ENCODE measurements at regions not wholly inside any gene's neighbourhood (a gene's known extent, or its start where the extent isn't known, plus 50 kb on each side); places are given as distances from the start of the nearest gene placed in this dataset.

DNA sequence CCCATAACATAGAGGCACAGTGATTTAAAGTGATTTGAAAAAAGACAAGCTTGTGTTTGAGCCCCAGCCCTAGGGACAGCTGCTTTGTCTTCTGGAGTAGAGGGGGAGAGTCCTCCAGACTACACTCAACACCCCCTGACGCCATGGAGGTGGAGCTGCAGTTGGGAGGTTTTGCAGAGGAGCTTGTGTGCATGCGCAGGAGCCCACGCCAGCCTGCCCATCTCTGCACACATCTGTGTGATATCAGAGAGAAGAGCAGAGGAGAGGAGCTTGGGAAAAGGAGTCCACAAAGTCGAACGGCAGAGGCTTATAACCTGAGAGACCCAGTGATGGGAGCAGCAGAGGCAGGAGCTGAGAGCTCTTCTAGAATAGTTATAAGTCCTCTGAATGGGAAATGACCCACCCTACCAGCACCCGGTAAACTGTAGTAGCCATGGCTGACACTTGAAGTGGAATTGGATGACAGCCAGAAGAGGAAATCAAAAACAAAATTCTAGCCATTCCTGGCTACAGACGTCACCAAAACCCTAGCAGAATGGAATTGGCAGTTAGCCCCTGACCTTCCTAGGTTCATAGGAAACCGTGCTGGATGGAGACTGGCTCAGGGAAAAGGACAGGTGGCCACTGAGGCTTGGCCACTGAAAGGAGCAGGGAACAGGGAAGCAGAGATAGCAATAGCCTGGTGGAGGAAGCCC lies 185.1 kb upstream of the VASH1 start:
- TF ChIP-seq POLR2A (IDR thresholded peaks at IDR 0.05; ENCODE audit: low read length) (no peak), GATA1 (IDR thresholded peaks at IDR 0.05; ENCODE audit: low read depth, low read length) (no peak)
